ENCODE measurements at regions not wholly inside any gene's neighbourhood (a gene's known extent, or its start where the extent isn't known, plus 50 kb on each side); places are given as distances from the start of the nearest gene placed in this dataset.

DNA sequence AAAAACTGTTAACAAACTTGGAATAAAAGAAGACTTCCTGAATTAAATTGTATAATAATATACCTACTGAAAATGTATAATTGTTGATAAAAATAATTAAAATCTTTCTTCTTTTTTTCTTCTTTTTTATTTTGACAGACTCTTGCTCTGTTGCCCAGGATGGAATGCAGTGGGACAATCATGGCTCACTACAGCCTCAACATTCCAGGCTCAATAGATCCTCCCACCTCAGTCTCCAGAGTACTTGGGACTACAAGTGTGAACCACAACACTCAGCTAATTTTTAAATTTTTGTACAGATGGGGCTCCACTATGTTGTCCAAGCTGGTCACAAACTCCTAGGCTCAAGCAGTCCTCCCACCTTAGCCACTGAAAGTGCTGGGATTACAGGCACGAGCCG lies 1063.8 kb upstream of the CNTN5 start:
- Histone ChIP-seq H3K27me3 (ENCODE audit: control insufficient read depth in 2 of 2, insufficient read depth in 2 of 2, low read length in 2 of 2) (no peaks in the 10 kb centered on the region), H3K4me2 (replicated peaks; ENCODE audit: extremely low read depth, low read length, poor library complexity, severe bottlenecking) (no peak overlapping the region), H4K20me1 (ENCODE audit: insufficient read depth, low read length) (no peaks in the 10 kb centered on the region), H2AFZ (ENCODE audit: insufficient read depth, low read depth, low read length, poor library complexity, severe bottlenecking) (no peak overlapping the region), H3K9ac (ENCODE audit: insufficient read depth, low read length, poor library complexity, severe bottlenecking) (no peak overlapping the region), H3K9me3 (replicated peaks in 1 of 2; ENCODE audit: control insufficient read depth in 1 of 2, insufficient read depth in 1 of 2, low read length in 2 of 2) (no peaks in the 10 kb centered on the region), H3K79me2 (ENCODE audit: insufficient read depth, low read length) (no peaks in the 10 kb centered on the region), H3K4me1 (ENCODE audit: control insufficient read depth in 1 of 2, insufficient read depth in 2 of 2, low read length in 2 of 2) (no peaks in the 10 kb centered on the region), H3K36me3 (replicated peaks in 1 of 2; ENCODE audit: control insufficient read depth in 1 of 2, insufficient read depth in 2 of 2, low read length in 2 of 2) (no peaks in the 10 kb centered on the region), H3K27ac (ENCODE audit: low read depth in 1 of 2, low read length in 2 of 2) (no peak overlapping the region), H3K4me3 (replicated peaks in 1 of 3; ENCODE audit: low read depth in 2 of 3, low read length in 3 of 3) (no peak overlapping the region)
- H3K4me3 Mint-ChIP-seq: no peak overlapping the region
- DNase-seq: no peak
- no peaks in the 10 kb centered on the region for H3K4me1 Mint-ChIP-seq
- intact Hi-C loops (cut with micrococcal nuclease): no loop called here
- TF ChIP-seq, protein P1, sequence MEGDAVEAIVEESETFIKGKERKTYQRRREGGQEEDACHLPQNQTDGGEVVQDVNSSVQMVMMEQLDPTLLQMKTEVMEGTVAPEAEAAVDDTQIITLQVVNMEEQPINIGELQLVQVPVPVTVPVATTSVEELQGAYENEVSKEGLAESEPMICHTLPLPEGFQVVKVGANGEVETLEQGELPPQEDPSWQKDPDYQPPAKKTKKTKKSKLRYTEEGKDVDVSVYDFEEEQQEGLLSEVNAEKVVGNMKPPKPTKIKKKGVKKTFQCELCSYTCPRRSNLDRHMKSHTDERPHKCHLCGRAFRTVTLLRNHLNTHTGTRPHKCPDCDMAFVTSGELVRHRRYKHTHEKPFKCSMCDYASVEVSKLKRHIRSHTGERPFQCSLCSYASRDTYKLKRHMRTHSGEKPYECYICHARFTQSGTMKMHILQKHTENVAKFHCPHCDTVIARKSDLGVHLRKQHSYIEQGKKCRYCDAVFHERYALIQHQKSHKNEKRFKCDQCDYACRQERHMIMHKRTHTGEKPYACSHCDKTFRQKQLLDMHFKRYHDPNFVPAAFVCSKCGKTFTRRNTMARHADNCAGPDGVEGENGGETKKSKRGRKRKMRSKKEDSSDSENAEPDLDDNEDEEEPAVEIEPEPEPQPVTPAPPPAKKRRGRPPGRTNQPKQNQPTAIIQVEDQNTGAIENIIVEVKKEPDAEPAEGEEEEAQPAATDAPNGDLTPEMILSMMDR (IDR thresholded peaks at IDR 0.05): no peak
- H3K9me3 Mint-ChIP-seq: peaks cover 0 to 4% (median 2%) of the 10 kb centered on the region in 7 donors
- H3K36me3 Mint-ChIP-seq: no peaks in the 10 kb centered on the region
- no peak overlapping the region for H3K27ac Mint-ChIP-seq
- no peaks in the 10 kb centered on the region for H3K27me3 Mint-ChIP-seq (ENCODE audit: low read depth in 3 of 3)
- no CpG with 5 or more reads among the region's 2 CpGs for WGBS (ENCODE audit: insufficient coverage)

DNA sequence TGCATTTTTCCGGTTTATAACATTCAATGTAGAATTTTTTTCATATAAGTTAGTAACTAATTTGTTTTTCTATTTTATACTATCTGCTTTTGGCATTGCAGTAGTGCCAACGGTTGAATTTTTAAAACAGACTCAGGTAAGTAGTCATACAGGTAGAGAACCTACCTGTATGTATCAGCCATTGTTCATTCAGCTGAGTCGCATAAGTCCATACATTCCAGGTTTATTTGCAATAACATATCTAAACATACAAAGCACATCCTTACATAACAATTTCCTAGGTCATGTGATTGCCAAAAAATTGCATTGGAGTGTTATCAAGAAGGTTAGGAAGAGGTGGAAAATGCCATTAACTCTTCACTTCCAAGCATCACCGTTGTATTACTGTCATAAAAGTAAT lies 1059.3 kb upstream of the CNTN5 start:
- no peak overlapping the region for H2AFZ ChIP-seq (ENCODE audit: insufficient read depth, low read depth, low read length, poor library complexity, severe bottlenecking)
- no peaks in the 10 kb centered on the region for H3K27me3 ChIP-seq (ENCODE audit: control insufficient read depth in 2 of 2, insufficient read depth in 2 of 2, low read length in 2 of 2)
- intact Hi-C loops (cut with micrococcal nuclease): no loop called here

More for the DNA sequence above, 1059.3 kb upstream of the CNTN5 start:
- Histone ChIP-seq H3K27ac (ENCODE audit: low read depth in 1 of 2, low read length in 2 of 2) (no peak overlapping the region), H3K9ac (ENCODE audit: insufficient read depth, low read length, poor library complexity, severe bottlenecking) (no peak overlapping the region), H4K20me1 (ENCODE audit: insufficient read depth, low read length) (no peaks in the 10 kb centered on the region), H3K4me3 (replicated peaks in 1 of 3; ENCODE audit: low read depth in 2 of 3, low read length in 3 of 3) (no peak overlapping the region), H3K9me3 (replicated peaks in 1 of 2; ENCODE audit: control insufficient read depth in 1 of 2, insufficient read depth in 1 of 2, low read length in 2 of 2) (peaks cover 3 to 7% of the 10 kb centered on the region in 2 donors), H3K4me2 (replicated peaks; ENCODE audit: extremely low read depth, low read length, poor library complexity, severe bottlenecking) (no peak overlapping the region), H3K36me3 (replicated peaks in 1 of 2; ENCODE audit: control insufficient read depth in 1 of 2, insufficient read depth in 2 of 2, low read length in 2 of 2) (no peaks in the 10 kb centered on the region), H3K79me2 (ENCODE audit: insufficient read depth, low read length) (no peaks in the 10 kb centered on the region), H3K4me1 (ENCODE audit: control insufficient read depth in 1 of 2, insufficient read depth in 2 of 2, low read length in 2 of 2) (no peaks in the 10 kb centered on the region)
- no CpG with 5 or more reads among the region's 4 CpGs for WGBS (ENCODE audit: insufficient coverage)
- no peaks in the 10 kb centered on the region for H3K4me1 Mint-ChIP-seq
- TF ChIP-seq, protein P1 (IDR thresholded peaks at IDR 0.05): no peak
- no peak for DNase-seq
- H3K4me3 Mint-ChIP-seq: no peak overlapping the region
- H3K27me3 Mint-ChIP-seq (ENCODE audit: low read depth in 3 of 3): no peaks in the 10 kb centered on the region
- no peaks in the 10 kb centered on the region for H3K36me3 Mint-ChIP-seq
- H3K9me3 Mint-ChIP-seq: peaks cover 0 to 10% (median 3%) of the 10 kb centered on the region in 7 donors
- no peak overlapping the region for H3K27ac Mint-ChIP-seq

Data from CD14-positive monocyte (primary cell).